RWPE2 (cell line): ENCODE measurements at regions not wholly inside any gene's neighbourhood (a gene's known extent, or its start where the extent isn't known, plus 50 kb on each side); places are given as distances from the start of the nearest gene placed in this dataset.

ENCODE experiments used
- ATAC-seq: fragments of 200-7000 bp; cut with Tn5 transposase; 3 replicates; pipeline ENCODE4 v1.9.1; 2021; ENCODE audit warnings: low read depth
- DNase-seq: peaks from one replicate; pipeline ENCODE4 v3.0.0-alpha.2; 2020; ENCODE audit warnings: low spot score
- H3K27ac ChIP-seq: fragments of 450-650 bp; 2 replicates; pipeline ENCODE4 v1.5.1; 2017; ENCODE audit warnings: mild to moderate bottlenecking; ENCODE audit not compliant: poor library complexity, severe bottlenecking
- H3K27me3 ChIP-seq: fragments of 250-450 bp; sonication (Bioruptor Pico); 2 replicates; pipeline ENCODE4 v1.5.1; 2021; ENCODE audit warnings: mild to moderate bottlenecking, moderate library complexity; ENCODE audit not compliant: insufficient read depth, poor library complexity, severe bottlenecking
- H3K36me3 ChIP-seq: fragments of 250-450 bp; sonication (Bioruptor Pico); 2 replicates; pipeline ENCODE4 v1.5.1; 2020; ENCODE audit warnings: low read depth, mild to moderate bottlenecking, moderate library complexity
- H3K4me1 ChIP-seq: fragments of 250-450 bp; sonication (Bioruptor Pico); 2 replicates; pipeline ENCODE4 v1.5.1; 2021; ENCODE audit warnings: mild to moderate bottlenecking, moderate library complexity; ENCODE audit not compliant: insufficient read depth, poor library complexity, severe bottlenecking
- H3K4me3 ChIP-seq: fragments of 250-450 bp; sonication (Bioruptor Pico); 2 replicates; pipeline ENCODE4 v1.5.1; 2021; ENCODE audit warnings: mild to moderate bottlenecking, moderate library complexity; ENCODE audit not compliant: severe bottlenecking
- H3K9me3 ChIP-seq: fragments of 250-450 bp; sonication (Bioruptor Pico); 2 replicates; pipeline ENCODE4 v1.5.1; 2021; ENCODE audit warnings: mild to moderate bottlenecking, moderate library complexity; ENCODE audit not compliant: severe bottlenecking
- TF ChIP-seq, protein P1 (sequence below): fragments of 450-650 bp; IDR thresholded peaks from one replicate; pipeline ENCODE4 v1.5.1; 2017; ENCODE audit warnings: mild to moderate bottlenecking, moderate library complexity; ENCODE audit not compliant: poor library complexity, severe bottlenecking

DNA sequence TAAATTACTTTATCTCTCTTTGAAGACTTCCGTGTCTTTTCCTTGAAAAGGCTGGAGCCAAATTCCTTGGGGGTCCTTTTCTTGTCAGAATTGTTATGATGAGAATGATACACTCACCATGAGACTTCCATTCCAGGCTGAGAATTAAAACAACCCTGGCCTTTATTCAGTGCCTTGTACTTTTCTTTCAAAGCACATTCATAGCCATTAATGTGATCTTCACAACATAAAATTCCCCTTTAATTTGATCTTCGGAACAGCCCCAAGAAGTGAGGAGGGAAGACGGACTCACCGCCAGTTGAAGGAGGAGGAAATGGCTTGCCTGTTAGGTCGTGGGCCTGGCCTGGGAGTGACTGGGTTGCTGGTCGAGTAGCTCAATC lies 127.3 kb downstream of the DDX1 start:
- no peaks in the 10 kb centered on the region for H3K36me3 ChIP-seq
- ATAC-seq (no peak), DNase-seq (no peak)
- peaks cover 5% of the 10 kb centered on the region for H3K4me1 ChIP-seq
- no peaks in the 10 kb centered on the region for H3K27me3 ChIP-seq
- no peak overlapping the region for H3K27ac ChIP-seq
- H3K4me3 ChIP-seq = no peak overlapping the region
- TF ChIP-seq, protein P1, sequence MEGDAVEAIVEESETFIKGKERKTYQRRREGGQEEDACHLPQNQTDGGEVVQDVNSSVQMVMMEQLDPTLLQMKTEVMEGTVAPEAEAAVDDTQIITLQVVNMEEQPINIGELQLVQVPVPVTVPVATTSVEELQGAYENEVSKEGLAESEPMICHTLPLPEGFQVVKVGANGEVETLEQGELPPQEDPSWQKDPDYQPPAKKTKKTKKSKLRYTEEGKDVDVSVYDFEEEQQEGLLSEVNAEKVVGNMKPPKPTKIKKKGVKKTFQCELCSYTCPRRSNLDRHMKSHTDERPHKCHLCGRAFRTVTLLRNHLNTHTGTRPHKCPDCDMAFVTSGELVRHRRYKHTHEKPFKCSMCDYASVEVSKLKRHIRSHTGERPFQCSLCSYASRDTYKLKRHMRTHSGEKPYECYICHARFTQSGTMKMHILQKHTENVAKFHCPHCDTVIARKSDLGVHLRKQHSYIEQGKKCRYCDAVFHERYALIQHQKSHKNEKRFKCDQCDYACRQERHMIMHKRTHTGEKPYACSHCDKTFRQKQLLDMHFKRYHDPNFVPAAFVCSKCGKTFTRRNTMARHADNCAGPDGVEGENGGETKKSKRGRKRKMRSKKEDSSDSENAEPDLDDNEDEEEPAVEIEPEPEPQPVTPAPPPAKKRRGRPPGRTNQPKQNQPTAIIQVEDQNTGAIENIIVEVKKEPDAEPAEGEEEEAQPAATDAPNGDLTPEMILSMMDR = no peak
- no peaks in the 10 kb centered on the region for H3K9me3 ChIP-seq

DNA sequence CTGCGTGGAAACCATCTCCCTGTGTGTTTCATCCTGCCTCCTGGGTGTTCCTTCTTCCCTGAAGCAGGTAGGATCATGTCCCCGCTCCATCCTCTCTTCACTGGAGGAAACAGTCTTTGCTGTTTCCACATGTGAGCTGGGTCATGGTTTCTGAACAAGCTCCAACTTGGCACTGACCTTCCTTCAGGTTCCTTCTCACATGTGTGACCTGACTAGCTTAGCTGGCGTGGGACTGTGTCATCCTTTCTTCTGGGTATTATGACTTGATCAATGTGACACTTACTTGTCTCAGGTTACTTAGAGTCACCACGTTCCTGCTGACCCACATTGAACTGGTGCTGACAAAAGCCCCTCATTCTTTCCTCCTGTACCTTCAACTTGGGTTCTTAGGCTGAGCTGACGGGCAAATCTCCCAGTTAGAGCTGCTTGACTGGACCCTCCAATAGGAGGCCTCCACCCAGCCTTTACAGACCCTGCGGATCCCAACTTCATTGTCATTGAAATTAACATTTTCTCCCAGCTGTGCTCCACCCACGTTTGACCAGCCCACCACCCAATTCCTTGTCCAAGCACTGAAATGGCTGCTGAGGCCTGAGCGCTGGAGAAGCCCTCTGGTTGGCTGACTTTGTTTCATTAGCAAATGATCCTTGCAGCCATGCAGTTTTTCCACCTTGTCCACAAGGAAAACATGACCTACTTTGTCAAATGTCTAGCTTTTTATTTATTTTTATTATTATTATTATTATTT lies 128.1 kb downstream of the DDX1 start:
- Histone ChIP-seq H3K36me3 (no peaks in the 10 kb centered on the region), H3K9me3 (no peaks in the 10 kb centered on the region), H3K4me3 (no peak overlapping the region), H3K27ac (no peak overlapping the region), H3K27me3 (no peaks in the 10 kb centered on the region), H3K4me1 (peaks cover 1% of the 10 kb centered on the region)
- no peak for DNase-seq
- TF ChIP-seq, protein P1 = no peak
- no peak for ATAC-seq

DNA sequence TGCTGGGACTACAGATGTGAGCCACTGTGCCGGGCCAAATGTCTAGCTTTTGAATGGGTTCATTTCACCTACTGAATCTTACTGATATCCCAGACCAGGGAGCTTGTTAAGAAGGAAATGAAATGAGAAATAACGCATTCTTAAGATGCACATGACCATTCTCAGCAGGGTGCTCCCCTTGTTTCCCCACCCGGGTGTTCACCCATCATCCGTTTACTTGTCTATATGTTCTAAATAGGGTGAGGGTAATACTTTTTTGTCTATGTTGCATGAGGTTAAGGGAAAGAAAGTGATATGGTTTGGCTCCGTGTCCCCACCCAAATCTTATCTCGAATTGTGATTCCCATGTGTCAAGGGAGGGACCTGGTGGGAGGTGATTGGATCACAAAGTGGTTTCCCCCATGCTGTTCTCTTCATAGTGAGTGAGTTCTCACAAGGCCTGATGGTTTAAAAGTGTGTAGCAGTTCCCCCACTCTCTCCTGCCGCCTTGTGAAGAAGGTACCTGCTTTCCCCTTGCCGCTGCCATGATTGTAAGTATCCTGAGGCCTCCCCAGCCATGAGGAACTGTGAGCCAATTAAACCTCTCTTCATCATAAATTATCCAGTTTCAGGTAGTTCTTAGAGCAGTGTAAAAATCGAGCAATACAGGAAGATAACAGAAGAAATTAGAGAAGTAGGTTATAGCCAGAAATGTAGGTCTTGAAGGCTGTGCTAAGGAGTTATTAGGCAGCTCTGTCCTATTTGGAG lies 129.1 kb downstream of the DDX1 start:
- Histone ChIP-seq H3K9me3 (no peaks in the 10 kb centered on the region), H3K4me1 (no peaks in the 10 kb centered on the region), H3K4me3 (no peak overlapping the region), H3K27ac (no peak overlapping the region), H3K27me3 (no peaks in the 10 kb centered on the region), H3K36me3 (no peaks in the 10 kb centered on the region)
- DNase-seq (no peak), ATAC-seq (no peak)
- TF ChIP-seq, protein P1 = no peak

DNA sequence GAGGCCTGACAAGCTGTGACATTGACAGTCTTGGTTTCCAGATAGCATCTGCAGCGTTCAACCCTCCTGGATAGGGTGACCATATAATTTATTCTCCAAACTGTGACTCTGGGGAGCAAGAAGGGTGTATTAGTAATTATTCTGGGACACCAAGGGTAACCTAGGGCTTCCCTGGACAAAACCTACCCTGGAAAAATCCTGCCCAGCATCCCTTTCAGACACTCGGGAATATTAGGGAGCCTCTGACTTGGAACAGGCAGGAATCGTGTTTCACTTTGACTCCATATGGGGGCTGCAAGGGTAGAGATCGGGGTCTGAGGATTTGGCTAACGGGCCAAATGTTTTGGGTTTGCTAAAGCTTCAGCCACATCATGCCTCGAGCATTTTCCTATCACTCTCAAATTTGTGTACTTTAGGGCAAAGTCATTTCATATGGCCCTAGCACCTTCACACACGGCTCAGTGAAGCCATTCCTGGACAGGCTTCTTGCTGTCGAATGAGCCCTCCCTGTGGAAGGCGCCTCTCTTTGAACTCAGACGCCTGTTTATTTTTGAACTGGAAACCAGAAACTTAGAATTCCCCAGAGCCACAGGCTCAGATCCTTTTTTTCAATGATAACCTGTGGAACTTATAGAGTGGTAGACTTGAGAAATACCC lies 129.9 kb downstream of the DDX1 start:
- no peak overlapping the region for H3K4me3 ChIP-seq
- H3K27ac ChIP-seq = no peak overlapping the region
- H3K36me3 ChIP-seq = no peaks in the 10 kb centered on the region
- no peak for ATAC-seq
- no peaks in the 10 kb centered on the region for H3K27me3 ChIP-seq
- TF ChIP-seq, protein P1 = no peak
- DNase-seq = no peak
- H3K4me1 ChIP-seq = no peaks in the 10 kb centered on the region
- H3K9me3 ChIP-seq = no peaks in the 10 kb centered on the region

DNA sequence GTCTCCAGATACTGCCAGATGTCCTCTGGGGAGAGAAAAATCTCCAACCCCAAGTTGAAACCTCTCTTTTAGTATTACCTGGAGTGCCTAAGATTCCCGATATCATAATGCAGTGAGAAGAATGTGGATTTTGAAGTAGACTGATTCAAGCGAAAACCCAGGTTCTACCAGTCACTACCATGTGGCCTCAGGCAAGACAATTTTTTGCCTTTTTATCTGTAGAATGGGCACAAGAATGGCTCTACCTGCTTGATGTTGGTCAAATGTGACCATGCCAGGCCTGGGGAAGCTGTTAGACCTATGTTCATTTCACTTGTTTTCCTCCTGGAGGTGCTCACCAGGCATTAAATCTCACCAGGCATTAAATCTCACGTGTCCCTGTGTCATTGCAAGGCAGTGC lies 131.3 kb downstream of the DDX1 start:
- TF ChIP-seq, protein P1 = no peak
- Histone ChIP-seq H3K27me3 (no peaks in the 10 kb centered on the region), H3K4me3 (no peak overlapping the region), H3K27ac (no peak overlapping the region), H3K9me3 (no peaks in the 10 kb centered on the region), H3K4me1 (no peaks in the 10 kb centered on the region), H3K36me3 (no peaks in the 10 kb centered on the region)
- ATAC-seq (no peak), DNase-seq (no peak)
